B cell (primary cell): ENCODE measurements at regions not wholly inside any gene's neighbourhood (a gene's known extent, or its start where the extent isn't known, plus 50 kb on each side); places are given as distances from the start of the nearest gene placed in this dataset.
"Not testable (repeated sequence)": the region's sequence is repeated elsewhere in the genome, so short reads cannot be mapped to it uniquely, and the experiment has no call there.

ENCODE experiments used
- ATAC-seq: fragments of 200-7000 bp; cut with Tn5 transposase; one replicate; pipeline ENCODE4 v1.10.0; 2021; ENCODE audit warnings: low read depth, mild to moderate bottlenecking, moderate number of reproducible peaks, moderate library complexity
- CTCF ChIA-PET: fragments of 350-600 bp; sonication (Branson Sonifier 250); formaldehyde crosslinking; loops from one replicate; lab custom pipeline; 2021; ENCODE audit warnings: antibody characterized with exemption, inconsistent platforms; lab: Charles Lee
- POLR2A ChIA-PET: fragments of 350-600 bp; sonication (Branson Sonifier 250); formaldehyde crosslinking; loops from one replicate; lab custom pipeline; 2021; ENCODE audit warnings: antibody characterized with exemption; lab: Charles Lee
- DNase-seq: peaks from one replicate; pipeline ENCODE4 v3.0.0; 2013
- H2AFZ ChIP-seq: 2 replicates; pipeline ENCODE4 v1.6.1; 2012; ENCODE audit warnings: mild to moderate bottlenecking, low read depth, low read length; ENCODE audit not compliant: insufficient read depth, poor library complexity, severe bottlenecking
- H3K27ac ChIP-seq, 2 donors: 1 replicate in 1 of 2; 2 replicates in 1 of 2; pipeline ENCODE4 v1.5.1; 2012 to 2013; ENCODE audit warnings: low read length in 2 of 2, mild to moderate bottlenecking in 2 of 2, moderate library complexity in 1 of 2
- H3K27me3 ChIP-seq, 4 experiments: fragments of 200-600 bp in 1 of 4; sonication (generic) in 1 of 4; replicated peaks in 1 of 4; 1 replicate in 2 of 4; 2 replicates in 2 of 4; pipeline versions ENCODE4 v1.6.1 to v1.7.0; 2013 to 2016; ENCODE audit warnings: low read length in 3 of 4, mild to moderate bottlenecking in 2 of 4, mixed read lengths in 1 of 4, moderate library complexity in 1 of 4; ENCODE audit not compliant: insufficient read depth in 4 of 4, control insufficient read depth in 3 of 4; ENCODE audit errors: control extremely low read depth in 1 of 4
- H3K36me3 ChIP-seq, 2 experiments: replicated peaks in 1 of 2; 1 replicate in 1 of 2; 2 replicates in 1 of 2; pipeline versions ENCODE4 v1.6.1 to v1.7.1; 2013; ENCODE audit warnings: low read length in 1 of 2; ENCODE audit not compliant: insufficient read depth in 2 of 2, control insufficient read depth in 1 of 2; ENCODE audit errors: control extremely low read depth in 1 of 2, extremely low read depth in 1 of 2
- H3K4me1 ChIP-seq, 2 donors: fragments of 200-600 bp in 1 of 2; sonication (generic) in 1 of 2; 1 replicate in 1 of 2; 2 replicates in 1 of 2; pipeline versions ENCODE4 v1.5.1 to v1.6.1; 2013 to 2017; ENCODE audit warnings: low read length in 2 of 2; ENCODE audit not compliant: control insufficient read depth in 2 of 2, insufficient read depth in 2 of 2
- H3K4me2 ChIP-seq: replicated peaks from 2 replicates; pipeline ENCODE3; 2012; ENCODE audit warnings: mild to moderate bottlenecking, low read depth, low read length; ENCODE audit not compliant: poor library complexity, severe bottlenecking
- H3K4me3 ChIP-seq, 5 experiments: fragments of 200-600 bp in 1 of 5; sonication (generic) in 1 of 5; 1 replicate in 3 of 5; 2 replicates in 2 of 5; pipeline versions ENCODE4 v1.5.1 to v1.7.0; 2011 to 2016; ENCODE audit warnings: low read length in 4 of 5, mild to moderate bottlenecking in 4 of 5, low read depth in 2 of 5, control low read depth in 1 of 5, moderate library complexity in 1 of 5; ENCODE audit not compliant: insufficient read depth in 1 of 5; ENCODE audit errors: control extremely low read depth in 1 of 5, extremely low read depth in 1 of 5
- H3K79me2 ChIP-seq: fragments of 200-600 bp; sonication (generic); one replicate; pipeline ENCODE4 v1.6.0; 2016; ENCODE audit warnings: low read length; ENCODE audit not compliant: control insufficient read depth, insufficient read depth
- H3K9ac ChIP-seq: fragments of 200-600 bp; sonication (generic); 2 replicates; pipeline ENCODE4 v1.6.1; 2017; ENCODE audit warnings: mild to moderate bottlenecking, low read length, moderate library complexity
- H3K9me3 ChIP-seq, 3 donors: one replicate each; pipeline versions ENCODE4 v1.6.1 to v1.7.1; 2013; ENCODE audit warnings: low read length in 2 of 3; ENCODE audit not compliant: control insufficient read depth in 2 of 3, insufficient read depth in 1 of 3; ENCODE audit errors: control extremely low read depth in 1 of 3
- H4K20me1 ChIP-seq: 2 replicates; pipeline ENCODE4 v1.6.0; 2012; ENCODE audit warnings: mild to moderate bottlenecking, low read length; ENCODE audit not compliant: insufficient read depth, control insufficient read depth, poor library complexity, severe bottlenecking
- H3K27ac Mint-ChIP-seq: one replicate; pipeline ENCODE4 v1.8.0; 2021; ENCODE audit warnings: mixed read lengths
- H3K27me3 Mint-ChIP-seq: one replicate; pipeline ENCODE4 v1.8.0; 2021; ENCODE audit warnings: mixed read lengths
- H3K4me1 Mint-ChIP-seq: one replicate; pipeline ENCODE4 v1.8.0; 2021; ENCODE audit warnings: mixed read lengths
- H3K4me3 Mint-ChIP-seq: one replicate; pipeline ENCODE4 v1.8.0; 2021; ENCODE audit warnings: mixed read lengths
- H3K9me3 Mint-ChIP-seq: one replicate; pipeline ENCODE4 v1.8.0; 2022; ENCODE audit warnings: mixed read lengths; ENCODE audit not compliant: insufficient read depth
- CTCF ChIP-seq: fragments of 200-600 bp; IDR thresholded peaks from one replicate; pipeline ENCODE4 v1.8.0; 2022; ENCODE audit warnings: antibody characterized with exemption, mild to moderate bottlenecking
- EZH2 ChIP-seq: IDR thresholded peaks from 2 replicates; pipeline ENCODE4 v1.6.1; 2012; ENCODE audit warnings: borderline replicate concordance, low read depth, mild to moderate bottlenecking, moderate library complexity, low read length; ENCODE audit not compliant: insufficient read depth, poor library complexity, severe bottlenecking
- WGBS: methylation state at CpG from one replicate; pipeline ENCODE4 v1.1.5; 2013; ENCODE audit warnings: missing lambda C conversion rate; ENCODE audit not compliant: insufficient coverage; 5-methylcytosine and 5-hydroxymethylcytosine counted together
- intact Hi-C: fragments of 100-400 bp; cut with micrococcal nuclease; formaldehyde crosslinking; loops from one replicate; pipeline ENCODE4 v1.10.0; 2022

- no peak for DNase-seq
- H4K20me1 ChIP-seq: no peaks in the 10 kb centered on the region
- no peak for ATAC-seq
- no peak overlapping the region for H3K27ac ChIP-seq
- H2AFZ ChIP-seq: no peak overlapping the region
- intact Hi-C loops: no loop called here
- ChIA-PET POLR2A (no interaction called here), CTCF (interaction anchor here (1.0 kb wide), 1 partner anchor 9 kb away, joined by 3 read pairs; no protein-coding TSS in a partner anchor)
- H3K9me3 Mint-ChIP-seq: no peaks in the 10 kb centered on the region
- H3K79me2 ChIP-seq: no peaks in the 10 kb centered on the region
- H3K4me3 Mint-ChIP-seq: no peak overlapping the region
- no peaks in the 10 kb centered on the region for H3K36me3 ChIP-seq
- no peak overlapping the region for H3K4me2 ChIP-seq
- 100% methylated on average over 3 of the region's 3 CpGs for WGBS
- no peaks in the 10 kb centered on the region for H3K4me1 ChIP-seq
- H3K27me3 ChIP-seq: no peaks in the 10 kb centered on the region
- no peaks in the 10 kb centered on the region for H3K4me1 Mint-ChIP-seq
- peaks cover 46% of the 10 kb centered on the region for H3K27me3 Mint-ChIP-seq
- H3K9me3 ChIP-seq: no peaks in the 10 kb centered on the region
- no peak overlapping the region for H3K4me3 ChIP-seq
- TF ChIP-seq EZH2 (no peak), CTCF (no peak)
- H3K9ac ChIP-seq: no peak overlapping the region
- no peak overlapping the region for H3K27ac Mint-ChIP-seq
Observed at GRCh38 chr7:142511374-142511773, 237.9 kb upstream of the PRSS1 start.

- 67% methylated on average over 3 of the region's 3 CpGs for WGBS
- intact Hi-C loops: loop anchor here (1.0 kb wide), 1 partner anchor 38 kb away; no protein-coding TSS in a partner anchor
- H3K27ac Mint-ChIP-seq, H3K27ac ChIP-seq, H3K4me1 ChIP-seq, POLR2A ChIA-PET, H3K4me2 ChIP-seq, H3K9me3 ChIP-seq, DNase-seq, H3K4me1 Mint-ChIP-seq, CTCF ChIA-PET, H3K4me3 Mint-ChIP-seq, H4K20me1 ChIP-seq, H3K27me3 ChIP-seq, H3K9ac ChIP-seq, H3K9me3 Mint-ChIP-seq, ATAC-seq, H3K4me3 ChIP-seq, H3K36me3 ChIP-seq, H3K79me2 ChIP-seq, H2AFZ ChIP-seq: not testable (repeated sequence)
- H3K27me3 Mint-ChIP-seq: peaks cover 44% of the 10 kb centered on the region
Observed at GRCh38 chr7:142509235-142509634, 240.0 kb upstream of the PRSS1 start.
